ENCODE measurements at regions not wholly inside any gene's neighbourhood (a gene's known extent, or its start where the extent isn't known, plus 50 kb on each side); places are given as distances from the start of the nearest gene placed in this dataset.

DNA sequence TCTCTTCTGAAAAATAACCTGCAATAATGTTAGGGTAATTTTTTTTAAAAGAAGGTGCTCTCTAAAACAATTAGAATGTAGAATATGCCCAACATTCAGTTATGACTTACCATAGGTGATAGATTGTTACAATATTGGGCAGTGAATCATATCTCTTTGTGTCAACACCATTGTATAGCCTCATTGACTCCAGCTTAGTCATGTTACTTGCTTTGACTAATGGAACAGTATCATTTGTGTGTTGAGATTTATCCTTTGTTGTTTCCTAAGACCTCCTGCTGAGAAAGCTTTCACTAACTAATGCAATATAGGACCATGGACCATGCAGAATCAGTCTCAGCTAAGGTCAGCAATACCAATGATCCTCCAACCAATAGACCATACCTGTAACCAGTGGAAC lies 1106.4 kb downstream of the SI start:
- H3K4me1 ChIP-seq (ENCODE audit: control insufficient read depth in 1 of 2, insufficient read depth in 2 of 2, low read length in 2 of 2) = no peaks in the 10 kb centered on the region
- ChIA-PET POLR2A (no interaction called here), CTCF (no interaction called here), RAD21 (ENCODE audit: low non-redundant PET in 1 of 2, low total read pairs in 2 of 2, uncharacterized antibody in 2 of 2, unreplicated experiment in 2 of 2) (no interaction called here)
- no peak overlapping the region for H3K9ac ChIP-seq (ENCODE audit: low read length)
- no peak overlapping the region for H2AFZ ChIP-seq (ENCODE audit: low read depth, low read length, poor library complexity, severe bottlenecking)
- TF ChIP-seq EZH2 (IDR thresholded peaks at IDR 0.05) = no peak
- TF ChIP-seq POLR2AphosphoS5 (IDR thresholded peaks at IDR 0.05; ENCODE audit: low read depth, low read length) = no peak
- TF ChIP-seq JUND (IDR thresholded peaks at IDR 0.05) = no peak
- no peak for TF ChIP-seq CEBPB (IDR thresholded peaks at IDR 0.05; ENCODE audit: low read depth)
- no peak for TF ChIP-seq SIN3A (IDR thresholded peaks at IDR 0.05; ENCODE audit: low read depth)
- no peak for TF ChIP-seq EGR1 (IDR thresholded peaks at IDR 0.05; ENCODE audit: low read depth)
- no peak for TF ChIP-seq TCF7L2 (IDR thresholded peaks at IDR 0.05; ENCODE audit: borderline replicate concordance, extremely low read depth, insufficient read depth, insufficient read length)
- no peak for TF ChIP-seq ZNF274 (IDR thresholded peaks at IDR 0.05; ENCODE audit: low read depth, low read length)
- TF ChIP-seq, protein P1, sequence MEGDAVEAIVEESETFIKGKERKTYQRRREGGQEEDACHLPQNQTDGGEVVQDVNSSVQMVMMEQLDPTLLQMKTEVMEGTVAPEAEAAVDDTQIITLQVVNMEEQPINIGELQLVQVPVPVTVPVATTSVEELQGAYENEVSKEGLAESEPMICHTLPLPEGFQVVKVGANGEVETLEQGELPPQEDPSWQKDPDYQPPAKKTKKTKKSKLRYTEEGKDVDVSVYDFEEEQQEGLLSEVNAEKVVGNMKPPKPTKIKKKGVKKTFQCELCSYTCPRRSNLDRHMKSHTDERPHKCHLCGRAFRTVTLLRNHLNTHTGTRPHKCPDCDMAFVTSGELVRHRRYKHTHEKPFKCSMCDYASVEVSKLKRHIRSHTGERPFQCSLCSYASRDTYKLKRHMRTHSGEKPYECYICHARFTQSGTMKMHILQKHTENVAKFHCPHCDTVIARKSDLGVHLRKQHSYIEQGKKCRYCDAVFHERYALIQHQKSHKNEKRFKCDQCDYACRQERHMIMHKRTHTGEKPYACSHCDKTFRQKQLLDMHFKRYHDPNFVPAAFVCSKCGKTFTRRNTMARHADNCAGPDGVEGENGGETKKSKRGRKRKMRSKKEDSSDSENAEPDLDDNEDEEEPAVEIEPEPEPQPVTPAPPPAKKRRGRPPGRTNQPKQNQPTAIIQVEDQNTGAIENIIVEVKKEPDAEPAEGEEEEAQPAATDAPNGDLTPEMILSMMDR (IDR thresholded peaks at IDR 0.05 in 2 of 3, conservative IDR thresholded peaks at IDR 0.05 in 1 of 3; ENCODE audit: borderline replicate concordance in 1 of 3, insufficient read depth in 1 of 3, low read depth in 2 of 3, low read length in 2 of 3) = no peak
- TF ChIP-seq ELF1 (IDR thresholded peaks at IDR 0.05; ENCODE audit: borderline replicate concordance, low read depth) = no peak
- TF ChIP-seq, protein P2, sequence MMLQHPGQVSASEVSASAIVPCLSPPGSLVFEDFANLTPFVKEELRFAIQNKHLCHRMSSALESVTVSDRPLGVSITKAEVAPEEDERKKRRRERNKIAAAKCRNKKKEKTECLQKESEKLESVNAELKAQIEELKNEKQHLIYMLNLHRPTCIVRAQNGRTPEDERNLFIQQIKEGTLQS (IDR thresholded peaks at IDR 0.05) = no peak
- TF ChIP-seq YY1 (IDR thresholded peaks at IDR 0.05; ENCODE audit: extremely low read depth, insufficient replicate concordance, low read depth, low read length) = no peak
- no peak for TF ChIP-seq POLR2A (IDR thresholded peaks at IDR 0.05; ENCODE audit: borderline replicate concordance, extremely low read depth, insufficient read depth, insufficient read length)
- TF ChIP-seq ZFX (IDR thresholded peaks at IDR 0.05) = no peak
- TF ChIP-seq, protein P3, sequence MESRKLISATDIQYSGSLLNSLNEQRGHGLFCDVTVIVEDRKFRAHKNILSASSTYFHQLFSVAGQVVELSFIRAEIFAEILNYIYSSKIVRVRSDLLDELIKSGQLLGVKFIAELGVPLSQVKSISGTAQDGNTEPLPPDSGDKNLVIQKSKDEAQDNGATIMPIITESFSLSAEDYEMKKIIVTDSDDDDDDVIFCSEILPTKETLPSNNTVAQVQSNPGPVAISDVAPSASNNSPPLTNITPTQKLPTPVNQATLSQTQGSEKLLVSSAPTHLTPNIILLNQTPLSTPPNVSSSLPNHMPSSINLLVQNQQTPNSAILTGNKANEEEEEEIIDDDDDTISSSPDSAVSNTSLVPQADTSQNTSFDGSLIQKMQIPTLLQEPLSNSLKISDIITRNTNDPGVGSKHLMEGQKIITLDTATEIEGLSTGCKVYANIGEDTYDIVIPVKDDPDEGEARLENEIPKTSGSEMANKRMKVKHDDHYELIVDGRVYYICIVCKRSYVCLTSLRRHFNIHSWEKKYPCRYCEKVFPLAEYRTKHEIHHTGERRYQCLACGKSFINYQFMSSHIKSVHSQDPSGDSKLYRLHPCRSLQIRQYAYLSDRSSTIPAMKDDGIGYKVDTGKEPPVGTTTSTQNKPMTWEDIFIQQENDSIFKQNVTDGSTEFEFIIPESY (IDR thresholded peaks at IDR 0.05; ENCODE audit: extremely low read depth, insufficient replicate concordance, low read length) = no peak
- no peak for TF ChIP-seq EZH2phosphoT487 (IDR thresholded peaks at IDR 0.05; ENCODE audit: borderline replicate concordance)
- BruUV-seq (replicated peaks) = no TSS peak
- no peak overlapping the region for H3K4me3 ChIP-seq (replicated peaks in 1 of 2; ENCODE audit: low read depth in 1 of 2, low read length in 2 of 2)
- no peak overlapping the region for H3K4me2 ChIP-seq (ENCODE audit: low read length)
- H3K27me3 ChIP-seq (ENCODE audit: insufficient read depth, low read length) = no peaks in the 10 kb centered on the region
- H3K9me2 ChIP-seq (ENCODE audit: insufficient read depth) = no peaks in the 10 kb centered on the region
- intact Hi-C loops (cut with micrococcal nuclease) = no loop called here
- no peaks in the 10 kb centered on the region for H3K9me3 ChIP-seq (ENCODE audit: control insufficient read depth in 1 of 2, insufficient read depth in 1 of 2, low read depth in 1 of 2, low read length in 2 of 2)
- no peak for DNase-seq (ENCODE audit: low read depth, low spot score)
- H3K36me3 ChIP-seq (ENCODE audit: control insufficient read depth in 1 of 2, insufficient read depth in 2 of 2, low read length in 2 of 2) = no peaks in the 10 kb centered on the region
- H3K79me2 ChIP-seq (ENCODE audit: insufficient read depth, low read length) = no peaks in the 10 kb centered on the region
- H3K27ac ChIP-seq (ENCODE audit: low read depth, low read length) = no peak overlapping the region
- no peaks in the 10 kb centered on the region for H4K20me1 ChIP-seq (ENCODE audit: insufficient read depth)
- ATAC-seq = no peak

Measured in HCT116 (cell line).